ENCODE measurements at regions not wholly inside any gene's neighbourhood (a gene's known extent, or its start where the extent isn't known, plus 50 kb on each side); places are given as distances from the start of the nearest gene placed in this dataset.

GRCh38 chr4:138800421-138800820, 215.2 kb upstream of the NOCT start:
- TF ChIP-seq POLR2A (IDR thresholded peaks at IDR 0.05) (no peak), CTCF (IDR thresholded peaks at IDR 0.05) (no peak)
